GM23248 (cell line): ENCODE measurements at regions not wholly inside any gene's neighbourhood (a gene's known extent, or its start where the extent isn't known, plus 50 kb on each side); places are given as distances from the start of the nearest gene placed in this dataset.

Experiments used
- EZH2 ChIP-seq: fragments of 200-600 bp; sonication (generic); IDR thresholded peaks from 2 replicates; pipeline ENCODE4 v1.6.1; 2018; ENCODE audit warnings: antibody characterized with exemption, mild to moderate bottlenecking; ENCODE audit not compliant: insufficient read depth, poor library complexity, severe bottlenecking
- EZH2phosphoT487 ChIP-seq: fragments of 200-600 bp; sonication (generic); IDR thresholded peaks from 2 replicates; pipeline ENCODE4 v1.6.1; 2018; ENCODE audit warnings: antibody characterized with exemption, moderate library complexity, mild to moderate bottlenecking, low read depth; ENCODE audit not compliant: insufficient read depth

- TF ChIP-seq EZH2 (no peak), EZH2phosphoT487 (no peak)
Observed at GRCh38 chr20:22492497-22492896, 91.9 kb downstream of the FOXA2 start.
